ENCODE measurements at regions not wholly inside any gene's neighbourhood (a gene's known extent, or its start where the extent isn't known, plus 50 kb on each side); places are given as distances from the start of the nearest gene placed in this dataset.

DNA sequence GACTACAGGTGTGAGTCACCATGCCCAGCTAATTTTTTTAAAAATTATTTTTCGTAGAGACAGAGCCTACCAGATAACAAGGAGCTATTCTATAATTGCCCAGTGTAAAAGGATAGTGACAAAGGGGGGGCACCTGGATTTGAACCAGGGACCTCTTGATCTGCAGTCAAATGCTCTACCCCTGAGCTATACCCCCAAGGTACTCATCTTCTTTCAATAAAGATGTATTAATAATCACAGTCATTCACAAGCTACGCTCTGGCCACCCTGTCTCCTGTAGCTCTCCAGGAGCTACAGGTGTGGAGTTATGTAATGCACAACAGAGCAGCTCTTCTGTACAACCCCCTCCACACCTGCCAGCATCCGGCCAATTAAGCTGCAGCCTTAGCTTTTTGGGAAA lies 83.5 kb downstream of the ZNF777 start:
- TF ChIP-seq, protein P1, sequence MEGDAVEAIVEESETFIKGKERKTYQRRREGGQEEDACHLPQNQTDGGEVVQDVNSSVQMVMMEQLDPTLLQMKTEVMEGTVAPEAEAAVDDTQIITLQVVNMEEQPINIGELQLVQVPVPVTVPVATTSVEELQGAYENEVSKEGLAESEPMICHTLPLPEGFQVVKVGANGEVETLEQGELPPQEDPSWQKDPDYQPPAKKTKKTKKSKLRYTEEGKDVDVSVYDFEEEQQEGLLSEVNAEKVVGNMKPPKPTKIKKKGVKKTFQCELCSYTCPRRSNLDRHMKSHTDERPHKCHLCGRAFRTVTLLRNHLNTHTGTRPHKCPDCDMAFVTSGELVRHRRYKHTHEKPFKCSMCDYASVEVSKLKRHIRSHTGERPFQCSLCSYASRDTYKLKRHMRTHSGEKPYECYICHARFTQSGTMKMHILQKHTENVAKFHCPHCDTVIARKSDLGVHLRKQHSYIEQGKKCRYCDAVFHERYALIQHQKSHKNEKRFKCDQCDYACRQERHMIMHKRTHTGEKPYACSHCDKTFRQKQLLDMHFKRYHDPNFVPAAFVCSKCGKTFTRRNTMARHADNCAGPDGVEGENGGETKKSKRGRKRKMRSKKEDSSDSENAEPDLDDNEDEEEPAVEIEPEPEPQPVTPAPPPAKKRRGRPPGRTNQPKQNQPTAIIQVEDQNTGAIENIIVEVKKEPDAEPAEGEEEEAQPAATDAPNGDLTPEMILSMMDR (IDR thresholded peaks at IDR 0.05; ENCODE audit: unreplicated experiment): no peak
- H3K9me3 Mint-ChIP-seq: peaks cover 37% of the 10 kb centered on the region
- no peaks in the 10 kb centered on the region for H3K4me1 Mint-ChIP-seq
- no peaks in the 10 kb centered on the region for H3K27me3 Mint-ChIP-seq (ENCODE audit: low read depth)
- H3K4me3 Mint-ChIP-seq: no peak overlapping the region
- peaks cover 2% of the 10 kb centered on the region for H3K36me3 Mint-ChIP-seq
- DNase-seq (ENCODE audit: low spot score in 2 of 2, unreplicated experiment in 2 of 2): no peak
- H3K27ac Mint-ChIP-seq: no peak overlapping the region

DNA sequence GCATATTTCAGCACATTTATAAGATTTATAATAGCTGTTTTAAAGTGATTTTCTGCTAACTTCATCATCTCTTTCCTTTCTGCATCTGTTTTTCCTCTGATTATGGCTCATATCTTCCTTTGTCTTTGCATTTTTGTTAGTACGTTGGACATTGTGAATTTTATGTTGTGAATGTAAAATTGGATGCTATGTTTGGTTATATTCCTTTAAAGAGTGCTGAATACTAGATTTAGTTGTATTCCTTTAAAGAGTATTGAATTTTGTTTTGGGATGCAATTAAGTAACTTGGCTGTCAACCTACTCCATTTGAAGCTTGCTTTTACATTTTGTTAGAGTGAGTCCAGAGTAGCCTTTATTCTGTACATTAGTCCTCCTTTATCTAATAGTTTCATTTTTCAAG lies 81.2 kb downstream of the ZNF777 start:
- Mint-ChIP-seq H3K4me1 (no peaks in the 10 kb centered on the region), H3K9me3 (peaks cover 24% of the 10 kb centered on the region), H3K27me3 (ENCODE audit: low read depth) (no peaks in the 10 kb centered on the region), H3K36me3 (no peaks in the 10 kb centered on the region), H3K27ac (no peak overlapping the region), H3K4me3 (no peak overlapping the region)
- TF ChIP-seq, protein P1 (IDR thresholded peaks at IDR 0.05; ENCODE audit: unreplicated experiment): no peak
- no peak for DNase-seq (ENCODE audit: low spot score in 2 of 2, unreplicated experiment in 2 of 2)

- H3K4me1 Mint-ChIP-seq: peaks cover 11% of the 10 kb centered on the region
- no peak for DNase-seq (ENCODE audit: low spot score in 2 of 2, unreplicated experiment in 2 of 2)
- no peaks in the 10 kb centered on the region for H3K27me3 Mint-ChIP-seq (ENCODE audit: low read depth)
- H3K27ac Mint-ChIP-seq: no peak overlapping the region
- no peaks in the 10 kb centered on the region for H3K36me3 Mint-ChIP-seq
- no peak overlapping the region for H3K4me3 Mint-ChIP-seq
- TF ChIP-seq, protein P1 (IDR thresholded peaks at IDR 0.05; ENCODE audit: unreplicated experiment): no peak
- H3K9me3 Mint-ChIP-seq: peaks cover 24% of the 10 kb centered on the region
Observed at GRCh38 chr7:149381245-149381644, 79.6 kb downstream of the ZNF777 start.

Measured in mesothelial cell of epicardium (in vitro differentiated cells).